ENCODE measurements at regions not wholly inside any gene's neighbourhood (a gene's known extent, or its start where the extent isn't known, plus 50 kb on each side); places are given as distances from the start of the nearest gene placed in this dataset.

GRCh38 chr5:73229271-73229670, 56.3 kb downstream of the TMEM174 start:
- no peaks in the 10 kb centered on the region for H3K36me3 Mint-ChIP-seq (ENCODE audit: low read depth)
- H3K27me3 Mint-ChIP-seq (ENCODE audit: low read depth): peaks cover 94% of the 10 kb centered on the region
- peaks cover 23% of the 10 kb centered on the region for H3K4me1 Mint-ChIP-seq
- H3K27ac Mint-ChIP-seq: no peak overlapping the region
- H3K4me3 Mint-ChIP-seq: no peak overlapping the region
- TF ChIP-seq, protein P1, sequence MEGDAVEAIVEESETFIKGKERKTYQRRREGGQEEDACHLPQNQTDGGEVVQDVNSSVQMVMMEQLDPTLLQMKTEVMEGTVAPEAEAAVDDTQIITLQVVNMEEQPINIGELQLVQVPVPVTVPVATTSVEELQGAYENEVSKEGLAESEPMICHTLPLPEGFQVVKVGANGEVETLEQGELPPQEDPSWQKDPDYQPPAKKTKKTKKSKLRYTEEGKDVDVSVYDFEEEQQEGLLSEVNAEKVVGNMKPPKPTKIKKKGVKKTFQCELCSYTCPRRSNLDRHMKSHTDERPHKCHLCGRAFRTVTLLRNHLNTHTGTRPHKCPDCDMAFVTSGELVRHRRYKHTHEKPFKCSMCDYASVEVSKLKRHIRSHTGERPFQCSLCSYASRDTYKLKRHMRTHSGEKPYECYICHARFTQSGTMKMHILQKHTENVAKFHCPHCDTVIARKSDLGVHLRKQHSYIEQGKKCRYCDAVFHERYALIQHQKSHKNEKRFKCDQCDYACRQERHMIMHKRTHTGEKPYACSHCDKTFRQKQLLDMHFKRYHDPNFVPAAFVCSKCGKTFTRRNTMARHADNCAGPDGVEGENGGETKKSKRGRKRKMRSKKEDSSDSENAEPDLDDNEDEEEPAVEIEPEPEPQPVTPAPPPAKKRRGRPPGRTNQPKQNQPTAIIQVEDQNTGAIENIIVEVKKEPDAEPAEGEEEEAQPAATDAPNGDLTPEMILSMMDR (IDR thresholded peaks at IDR 0.05; ENCODE audit: unreplicated experiment in 3 of 3): no peak
- no peaks in the 10 kb centered on the region for H3K9me3 Mint-ChIP-seq

GRCh38 chr5:73228052-73228451, 55.1 kb downstream of the TMEM174 start:
- TF ChIP-seq, protein P1 (IDR thresholded peaks at IDR 0.05; ENCODE audit: unreplicated experiment in 3 of 3): no peak
- Mint-ChIP-seq H3K27ac (peak overlapping the region in 1 of 3 experiments; percentile 49), H3K36me3 (ENCODE audit: low read depth) (no peaks in the 10 kb centered on the region), H3K27me3 (ENCODE audit: low read depth) (peaks cover 91% of the 10 kb centered on the region), H3K4me3 (no peak overlapping the region), H3K9me3 (no peaks in the 10 kb centered on the region), H3K4me1 (peaks cover 21% of the 10 kb centered on the region)

Measured in nephron (organoid).